K562 (cell line): ENCODE measurements at regions not wholly inside any gene's neighbourhood (a gene's known extent, or its start where the extent isn't known, plus 50 kb on each side); places are given as distances from the start of the nearest gene placed in this dataset.

ENCODE experiments used
- ATAC-seq: fragments of 200-7000 bp; cut with Tn5 transposase; 3 replicates; pipeline ENCODE4 v1.9.1; 2020; ENCODE audit warnings: moderate library complexity
- BruUV-seq: library from RNA; stranded (reverse); fragments of 400-500 nt; replicated peaks from 2 replicates; lab custom pipeline; 2021; lab: Mats Ljungman, UMichigan
- CTCF ChIA-PET: fragments of 300-600 bp; formaldehyde crosslinking; extraction: SDS; loops from one replicate; lab custom pipeline; 2021; ENCODE audit warnings: low intra/inter-chr PET ratio; lab: Yijun Ruan, JAX
- POLR2A ChIA-PET: fragments of 300-600, 350-650 bp; sonication (Branson Sonifier 250); formaldehyde crosslinking; extraction: SDS; loops from one replicate; lab custom pipeline; 2021; ENCODE audit warnings: antibody characterized with exemption, inconsistent platforms; lab: Yijun Ruan, JAX
- DNase-seq, 4 experiments: peaks; one replicate each; pipeline versions ENCODE4 v3.0.0 to v3.0.0-alpha.2; 2011 to 2018; ENCODE audit warnings: low spot score in 3 of 4, mixed read lengths in 3 of 4; ENCODE audit errors: extremely low read depth in 1 of 4
- FAIRE-seq: peaks from 2 replicates; lab custom pipeline; 2011; peaks lifted over from hg19 to GRCh38; lab: Jason Lieb, UNC
- H2AFZ ChIP-seq: 2 replicates; pipeline ENCODE4 v1.6.0; 2011; ENCODE audit warnings: low read depth, low read length, control low read depth, inconsistent platforms
- H3K27ac ChIP-seq: fragments of 200-600 bp; 3 replicates; pipeline ENCODE4 v1.8.0; 2011; ENCODE audit warnings: low read depth, mild to moderate bottlenecking, control low read depth, inconsistent platforms, low read length, moderate library complexity, mixed read lengths; ENCODE audit errors: extremely low read depth
- H3K27me3 ChIP-seq, 2 experiments: fragments of 300-600 bp in 1 of 2; 2 replicates in 1 of 2; 3 replicates in 1 of 2; pipeline versions ENCODE4 v1.6.0 to v1.8.0; 2011; ENCODE audit warnings: inconsistent platforms in 2 of 2, low read length in 2 of 2, mild to moderate bottlenecking in 1 of 2, mixed read lengths in 1 of 2, moderate library complexity in 1 of 2; ENCODE audit not compliant: control insufficient read depth in 2 of 2, insufficient read depth in 2 of 2
- H3K36me3 ChIP-seq: fragments of 300-600 bp; 3 replicates; pipeline ENCODE4 v1.8.0; 2011; ENCODE audit warnings: mild to moderate bottlenecking, low read length, inconsistent platforms; ENCODE audit not compliant: control insufficient read depth, insufficient read depth
- H3K4me1 ChIP-seq, 2 experiments: fragments of 200-600 bp in 1 of 2; replicated peaks in 1 of 2; 2 replicates in 1 of 2; 3 replicates in 1 of 2; pipeline versions ENCODE4 v1.5.1 to v1.8.0; 2011; ENCODE audit warnings: inconsistent platforms in 2 of 2, low read length in 2 of 2, mild to moderate bottlenecking in 1 of 2, mixed read lengths in 1 of 2, moderate library complexity in 1 of 2; ENCODE audit not compliant: control insufficient read depth in 2 of 2, insufficient read depth in 2 of 2
- H3K4me2 ChIP-seq: 2 replicates; pipeline ENCODE4 v1.6.1; 2011; ENCODE audit warnings: low read length, control low read depth, inconsistent platforms, mixed read lengths; ENCODE audit not compliant: insufficient read depth
- H3K4me3 ChIP-seq: fragments of 200-600 bp; sonication (generic), shearing (Covaris generic); 2 replicates; pipeline ENCODE4 v1.5.1; 2016; ENCODE audit warnings: control low read depth, inconsistent platforms
- H3K79me2 ChIP-seq: fragments of 200-600 bp; 3 replicates; pipeline ENCODE4 v1.8.0; 2011; ENCODE audit warnings: low read length, inconsistent platforms; ENCODE audit not compliant: control insufficient read depth, insufficient read depth
- H3K9ac ChIP-seq, 2 experiments: 2 replicates each; pipeline versions ENCODE4 v1.6.0 to v1.6.1; 2011; ENCODE audit warnings: low read depth in 2 of 2, low read length in 2 of 2, control low read depth in 1 of 2, inconsistent platforms in 1 of 2, mild to moderate bottlenecking in 1 of 2, mixed read lengths in 1 of 2; ENCODE audit not compliant: insufficient read depth in 1 of 2
- H3K9me1 ChIP-seq: one replicate; pipeline ENCODE4 v1.6.0; 2011; ENCODE audit warnings: inconsistent platforms, mild to moderate bottlenecking, low read length, moderate library complexity; ENCODE audit not compliant: control insufficient read depth, insufficient read depth
- H3K9me3 ChIP-seq: replicated peaks from 2 replicates; pipeline ENCODE4 v1.5.1; 2011; ENCODE audit warnings: low read depth, low read length, inconsistent platforms; ENCODE audit not compliant: control insufficient read depth, insufficient read depth
- H4K20me1 ChIP-seq: replicated peaks from 2 replicates; pipeline ENCODE4 v1.6.1; 2011; ENCODE audit warnings: low read length, inconsistent platforms, mixed read lengths; ENCODE audit not compliant: control insufficient read depth, insufficient read depth
- PHB ChIP-seq: fragments of 250-450 bp; sonication (Bioruptor Pico); IDR thresholded peaks from 2 replicates; pipeline ENCODE4 v1.5.0; 2021
- RAD21 ChIP-seq, 2 experiments: fragments of 250-450 bp in 1 of 2; fragments of 450-650 bp in 1 of 2; sonication (Bioruptor Pico) in 1 of 2; formaldehyde crosslinking in 1 of 2; IDR thresholded peaks in 1 of 2; conservative IDR thresholded peaks in 1 of 2; 2 replicates each; pipeline versions ENCODE4 v1.4.0 to v1.8.0; 2020 to 2022; ENCODE audit warnings: mild to moderate bottlenecking in 2 of 2, moderate library complexity in 1 of 2
- ZNF263 ChIP-seq: sonication (generic); formaldehyde crosslinking; IDR thresholded peaks from 2 replicates; pipeline ENCODE4 v1.8.0; 2022; ENCODE audit warnings: mild to moderate bottlenecking, missing genetic modification reagents, borderline replicate concordance
- ZNF384 ChIP-seq: IDR thresholded peaks from 2 replicates; pipeline ENCODE4 v1.6.1; 2012; ENCODE audit warnings: low read depth, low read length, improper control_type of control experiment
- WGBS: fragments of 100-300 bp; shearing (Covaris generic); methylation state at CpG from one replicate; pipeline ENCODE4 v1.1.6; 2016; ENCODE audit warnings: low coverage, mixed read lengths; ENCODE audit not compliant: insufficient coverage; ENCODE audit errors: missing lambda C conversion rate; 5-methylcytosine and 5-hydroxymethylcytosine counted together
- in situ Hi-C: fragments of 300-500 bp; cut with MboI; formaldehyde crosslinking; loops from 4 replicates; pipeline ENCODE4 v1.15.0; 2018; ENCODE audit warnings: inconsistent platforms, mixed read lengths
- intact Hi-C: fragments of 100-400 bp; cut with micrococcal nuclease; formaldehyde crosslinking; loops from 2 replicates; pipeline ENCODE4 v1.14.2; 2022
- TF ChIP-seq, protein P1 (sequence below): fragments of 450-650 bp; formaldehyde crosslinking; IDR thresholded peaks from 2 replicates; pipeline ENCODE4 v1.4.0; 2020; ENCODE audit warnings: mild to moderate bottlenecking, moderate library complexity
- TF ChIP-seq, protein P2 (sequence below): fragments of 450-650 bp; IDR thresholded peaks from 2 replicates; pipeline ENCODE4 v1.6.1; 2017; ENCODE audit warnings: mild to moderate bottlenecking, moderate library complexity
- TF ChIP-seq, protein P3 (sequence below): sonication (generic); IDR thresholded peaks from 2 replicates; pipeline ENCODE4 v1.6.1; 2016

DNA sequence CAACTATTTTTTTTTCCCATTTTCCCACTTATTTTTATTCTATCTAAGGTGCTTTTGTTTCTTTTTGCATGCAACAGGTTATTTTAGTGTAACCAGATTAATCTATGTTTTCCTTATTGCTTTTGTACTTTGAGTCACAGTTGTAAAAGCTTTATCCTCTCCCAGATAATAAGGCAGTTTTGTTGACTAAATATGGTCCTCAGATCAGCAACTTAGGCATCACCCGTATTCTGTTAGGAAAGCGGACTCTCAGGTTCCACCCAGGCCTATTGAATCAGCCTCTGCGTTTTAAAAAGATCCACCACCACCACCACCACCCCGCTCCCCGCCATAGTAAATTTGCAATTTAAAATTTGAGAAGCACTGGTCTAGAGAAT lies 58.6 kb upstream of the USP9X start:
- H3K9me1 ChIP-seq: no peaks in the 10 kb centered on the region
- H3K9me3 ChIP-seq: no peaks in the 10 kb centered on the region
- no TSS peak for BruUV-seq
- no peak overlapping the region; a peak in 1 of 4 replicates for H3K9ac ChIP-seq
- H3K4me1 ChIP-seq: peaks cover 0 to 3% of the 10 kb centered on the region in 2 experiments; a peak in 2 of 5 replicates
- H3K36me3 ChIP-seq: no peaks in the 10 kb centered on the region
- ChIA-PET CTCF (no interaction called here), POLR2A (interaction anchor here (1.0 kb wide), 1 partner anchor 16 kb away, joined by 3 read pairs; no protein-coding TSS in a partner anchor)
- no peak overlapping the region for H3K4me3 ChIP-seq
- H2AFZ ChIP-seq: peak overlapping the region; percentile 80
- TF ChIP-seq, protein P1, sequence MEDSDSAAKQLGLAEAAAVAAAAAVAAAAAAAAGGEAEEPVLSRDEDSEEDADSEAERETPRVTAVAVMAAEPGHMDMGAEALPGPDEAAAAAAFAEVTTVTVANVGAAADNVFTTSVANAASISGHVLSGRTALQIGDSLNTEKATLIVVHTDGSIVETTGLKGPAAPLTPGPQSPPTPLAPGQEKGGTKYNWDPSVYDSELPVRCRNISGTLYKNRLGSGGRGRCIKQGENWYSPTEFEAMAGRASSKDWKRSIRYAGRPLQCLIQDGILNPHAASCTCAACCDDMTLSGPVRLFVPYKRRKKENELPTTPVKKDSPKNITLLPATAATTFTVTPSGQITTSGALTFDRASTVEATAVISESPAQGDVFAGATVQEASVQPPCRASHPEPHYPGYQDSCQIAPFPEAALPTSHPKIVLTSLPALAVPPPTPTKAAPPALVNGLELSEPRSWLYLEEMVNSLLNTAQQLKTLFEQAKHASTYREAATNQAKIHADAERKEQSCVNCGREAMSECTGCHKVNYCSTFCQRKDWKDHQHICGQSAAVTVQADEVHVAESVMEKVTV (CRISPR knock-in tag): no peak
- TF ChIP-seq PHB (CRISPR knock-in tag) (no peak), RAD21 (CRISPR knock-in tag; conservative IDR thresholded peaks at IDR 0.05 in 1 of 2, IDR thresholded peaks at IDR 0.05 in 1 of 2) (no peak), ZNF263 (no peak), ZNF384 (no peak)
- TF ChIP-seq, protein P2, sequence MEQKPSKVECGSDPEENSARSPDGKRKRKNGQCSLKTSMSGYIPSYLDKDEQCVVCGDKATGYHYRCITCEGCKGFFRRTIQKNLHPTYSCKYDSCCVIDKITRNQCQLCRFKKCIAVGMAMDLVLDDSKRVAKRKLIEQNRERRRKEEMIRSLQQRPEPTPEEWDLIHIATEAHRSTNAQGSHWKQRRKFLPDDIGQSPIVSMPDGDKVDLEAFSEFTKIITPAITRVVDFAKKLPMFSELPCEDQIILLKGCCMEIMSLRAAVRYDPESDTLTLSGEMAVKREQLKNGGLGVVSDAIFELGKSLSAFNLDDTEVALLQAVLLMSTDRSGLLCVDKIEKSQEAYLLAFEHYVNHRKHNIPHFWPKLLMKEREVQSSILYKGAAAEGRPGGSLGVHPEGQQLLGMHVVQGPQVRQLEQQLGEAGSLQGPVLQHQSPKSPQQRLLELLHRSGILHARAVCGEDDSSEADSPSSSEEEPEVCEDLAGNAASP: no peak
- TF ChIP-seq, protein P3, sequence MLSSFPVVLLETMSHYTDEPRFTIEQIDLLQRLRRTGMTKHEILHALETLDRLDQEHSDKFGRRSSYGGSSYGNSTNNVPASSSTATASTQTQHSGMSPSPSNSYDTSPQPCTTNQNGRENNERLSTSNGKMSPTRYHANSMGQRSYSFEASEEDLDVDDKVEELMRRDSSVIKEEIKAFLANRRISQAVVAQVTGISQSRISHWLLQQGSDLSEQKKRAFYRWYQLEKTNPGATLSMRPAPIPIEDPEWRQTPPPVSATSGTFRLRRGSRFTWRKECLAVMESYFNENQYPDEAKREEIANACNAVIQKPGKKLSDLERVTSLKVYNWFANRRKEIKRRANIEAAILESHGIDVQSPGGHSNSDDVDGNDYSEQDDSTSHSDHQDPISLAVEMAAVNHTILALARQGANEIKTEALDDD: no peak
- H3K27ac ChIP-seq: no peak overlapping the region
- in situ Hi-C loops: no loop called here
- 0 out of 3 replicates have a peak, but pooled peaks have one; percentile 34 for ATAC-seq
- H3K27me3 ChIP-seq: no peaks in the 10 kb centered on the region
- no peak overlapping the region; the same call in 1 of the 2 replicates for H3K4me2 ChIP-seq
- 26% methylated on average over 3 of the region's 5 CpGs for WGBS
- no peaks in the 10 kb centered on the region for H4K20me1 ChIP-seq
- intact Hi-C loops: loop anchor here (5.0 kb wide), 1 partner anchor 61 kb away; the partner anchor contains the start of gene USP9X
- H3K79me2 ChIP-seq: no peaks in the 10 kb centered on the region
- no peak for DNase-seq
- no peak for FAIRE-seq
